ENCODE measurements at regions not wholly inside any gene's neighbourhood (a gene's known extent, or its start where the extent isn't known, plus 50 kb on each side); places are given as distances from the start of the nearest gene placed in this dataset.

GRCh38 chr11:104526006-104526405 is 362.1 kb upstream of the PDGFD start:
- no peak for DNase-seq (ENCODE audit: low read depth)

- no peak for DNase-seq (ENCODE audit: low read depth)
Observed at GRCh38 chr11:104525416-104525815, 361.5 kb upstream of the PDGFD start.

GRCh38 chr11:104524254-104524653 is 360.3 kb upstream of the PDGFD start:
- no peak for DNase-seq (ENCODE audit: low read depth)

- DNase-seq (ENCODE audit: low read depth), result no peak
Observed at GRCh38 chr11:104523611-104524010, 359.7 kb upstream of the PDGFD start.

- no peak for DNase-seq (ENCODE audit: low read depth)
Observed at GRCh38 chr11:104522650-104523049, 358.7 kb upstream of the PDGFD start.

- no peak for DNase-seq (ENCODE audit: low read depth)
Observed at GRCh38 chr11:104522123-104522522, 358.2 kb upstream of the PDGFD start.

GRCh38 chr11:104510169-104510568 is 346.2 kb upstream of the PDGFD start:
- no peak for DNase-seq (ENCODE audit: low read depth)

GRCh38 chr11:104490182-104490581 is 326.2 kb upstream of the PDGFD start:
- no peak for DNase-seq (ENCODE audit: low read depth)

GRCh38 chr11:104488561-104488960 is 324.6 kb upstream of the PDGFD start:
- no peak for DNase-seq (ENCODE audit: low read depth)

GRCh38 chr11:104487046-104487806 is 323.3 kb upstream of the PDGFD start:
- no peak for DNase-seq (ENCODE audit: low read depth)

- no peak for DNase-seq (ENCODE audit: low read depth)
Observed at GRCh38 chr11:104484804-104485554, 321.0 kb upstream of the PDGFD start.

GRCh38 chr11:104476898-104477297 is 313.0 kb upstream of the PDGFD start:
- no peak for DNase-seq (ENCODE audit: low read depth)

GRCh38 chr11:104476454-104476853 is 312.5 kb upstream of the PDGFD start:
- DNase-seq (ENCODE audit: low read depth), result no peak

GRCh38 chr11:104467404-104467803 is 303.5 kb upstream of the PDGFD start:
- DNase-seq (ENCODE audit: low read depth), result no peak

- DNase-seq (ENCODE audit: low read depth), result no peak
Observed at GRCh38 chr11:104465321-104465720, 301.4 kb upstream of the PDGFD start.

- DNase-seq (ENCODE audit: low read depth), result no peak
Observed at GRCh38 chr11:104464691-104465090, 300.7 kb upstream of the PDGFD start.

- DNase-seq (ENCODE audit: low read depth), result no peak
Observed at GRCh38 chr11:104462341-104462740, 298.4 kb upstream of the PDGFD start.

GRCh38 chr11:104451197-104451893 is 287.4 kb upstream of the PDGFD start:
- DNase-seq (ENCODE audit: low read depth), result no peak

GRCh38 chr11:104443387-104443786 is 279.4 kb upstream of the PDGFD start:
- DNase-seq (ENCODE audit: low read depth), result no peak

- no peak for DNase-seq (ENCODE audit: low read depth)
Observed at GRCh38 chr11:104442321-104442720, 278.4 kb upstream of the PDGFD start.

GRCh38 chr11:104435494-104435893 is 271.5 kb upstream of the PDGFD start:
- no peak for DNase-seq (ENCODE audit: low read depth)

- DNase-seq (ENCODE audit: low read depth), result no peak
Observed at GRCh38 chr11:104433751-104434150, 269.8 kb upstream of the PDGFD start.

- no peak for DNase-seq (ENCODE audit: low read depth)
Observed at GRCh38 chr11:104432981-104433380, 269.0 kb upstream of the PDGFD start.
